GM20431 (cell line): ENCODE measurements at regions not wholly inside any gene's neighbourhood (a gene's known extent, or its start where the extent isn't known, plus 50 kb on each side); places are given as distances from the start of the nearest gene placed in this dataset.
"Not testable (repeated sequence)": the region's sequence is repeated elsewhere in the genome, so short reads cannot be mapped to it uniquely, and the experiment has no call there.

Experiments used
- in situ Hi-C: fragments of 300-500 bp; cut with MseI, MboI; formaldehyde crosslinking; loops from one replicate; pipeline ENCODE4 v1.15.0; 2020; ENCODE audit warnings: low sequenced_read_pairs; ENCODE audit not compliant: unreplicated experiment

DNA sequence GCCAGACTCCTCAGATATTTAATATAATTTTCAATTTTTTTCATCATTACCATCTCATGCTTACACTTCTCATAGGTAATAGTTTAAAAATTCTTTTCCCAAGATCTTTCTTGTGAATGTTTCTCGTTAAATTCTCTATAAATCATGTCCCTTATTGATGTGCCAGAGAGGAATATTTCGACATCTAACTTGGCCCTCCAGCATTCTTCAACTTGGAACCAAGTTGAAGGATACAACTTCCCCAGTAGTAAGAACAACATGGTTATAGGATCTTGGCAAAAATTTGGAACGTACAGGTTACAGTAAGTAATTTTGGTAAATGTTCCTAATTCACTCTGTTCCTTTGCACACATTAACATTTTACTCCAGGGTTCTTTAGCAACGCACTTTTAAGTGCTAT, 731.8 kb downstream of the CDH11 start:
- in situ Hi-C loops: no loop called here

DNA sequence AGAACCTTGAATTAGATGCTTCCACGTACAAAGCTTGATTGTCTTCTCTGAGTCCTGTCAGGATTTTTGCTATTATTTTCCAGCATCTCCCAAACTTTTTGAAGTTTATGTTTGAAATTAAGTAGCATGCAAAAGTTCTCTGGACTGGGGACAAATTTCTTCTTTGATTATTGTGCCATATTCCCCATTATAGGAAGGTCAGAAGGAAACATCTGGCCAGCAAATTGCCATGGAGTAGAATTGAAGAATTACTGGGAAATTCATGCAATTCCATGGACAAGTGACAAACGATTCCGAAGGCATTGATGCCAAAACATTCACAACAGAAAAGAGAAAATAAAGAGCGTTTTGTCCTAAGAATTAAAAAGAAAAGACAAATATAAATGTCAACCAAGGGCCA, 737.2 kb downstream of the CDH11 start:
- in situ Hi-C loops: no loop called here

DNA sequence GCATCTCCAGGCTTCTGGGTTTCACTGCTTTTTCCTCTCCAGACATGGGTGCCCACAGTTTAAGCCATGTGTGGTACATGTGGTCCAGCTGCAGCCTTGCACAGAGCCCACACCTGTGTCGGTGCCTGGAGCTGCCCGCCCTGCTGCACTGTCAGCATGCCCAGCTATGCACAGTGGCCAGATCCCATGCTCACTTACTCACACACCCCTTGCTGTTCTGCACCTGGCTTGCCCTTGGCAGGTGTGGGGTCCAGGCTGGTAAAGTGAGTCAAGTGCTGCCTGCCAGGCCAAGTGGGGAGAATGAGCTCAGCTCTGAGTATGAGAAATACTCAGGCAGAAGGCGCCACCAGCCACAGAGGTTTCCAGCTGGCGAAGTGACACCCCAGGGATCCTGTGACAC, 739.9 kb downstream of the CDH11 start:
- in situ Hi-C loops: no loop called here

DNA sequence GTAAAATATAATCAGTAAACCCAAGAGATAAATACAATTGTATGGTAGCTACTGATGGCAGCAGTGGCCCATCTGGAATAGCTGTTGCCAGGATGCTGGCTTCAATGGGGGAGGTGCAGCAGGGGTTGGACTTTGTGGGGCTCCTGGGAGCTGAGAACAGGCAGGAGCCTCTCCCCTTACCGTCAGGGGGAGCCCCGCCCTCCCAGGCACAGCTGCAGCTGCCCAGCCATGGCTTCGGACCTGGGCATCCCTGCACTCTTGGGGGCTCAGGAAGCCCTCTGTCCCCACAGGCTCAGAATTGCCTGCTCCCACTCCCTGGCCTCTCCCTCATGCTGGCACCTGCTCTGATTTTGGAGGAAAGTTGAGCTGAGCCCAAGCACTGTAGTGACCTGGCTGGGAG, 741.1 kb downstream of the CDH11 start:
- in situ Hi-C loops: no loop called here

DNA sequence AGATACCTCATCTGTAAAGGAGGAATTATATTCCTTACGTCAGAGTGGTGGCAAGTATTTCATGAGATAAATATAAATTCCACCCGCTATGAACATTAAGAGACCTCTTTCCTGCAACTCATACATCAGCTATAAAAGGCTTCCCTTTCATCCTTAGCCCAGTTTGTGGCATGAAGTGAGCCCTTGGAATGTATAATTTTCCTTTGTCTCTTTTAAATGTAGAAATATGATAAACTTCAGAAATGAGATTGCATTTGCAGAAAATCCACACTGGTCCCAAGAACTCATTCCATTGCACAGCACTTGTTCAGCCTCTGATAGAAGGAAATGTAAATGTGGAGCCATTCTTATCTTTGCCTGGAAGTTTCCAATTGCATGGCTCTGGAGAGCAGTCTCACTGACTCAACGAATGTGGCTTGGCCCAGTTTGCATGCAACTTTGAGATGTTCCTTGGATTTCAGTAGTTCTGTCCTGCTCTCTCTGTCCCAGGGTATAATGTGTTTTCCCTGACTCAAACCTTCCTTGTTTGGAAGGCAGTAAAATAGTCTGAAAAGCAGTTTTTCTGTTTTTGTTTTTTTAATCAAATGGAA, 746.4 kb downstream of the CDH11 start:
- in situ Hi-C loops: no loop called here

DNA sequence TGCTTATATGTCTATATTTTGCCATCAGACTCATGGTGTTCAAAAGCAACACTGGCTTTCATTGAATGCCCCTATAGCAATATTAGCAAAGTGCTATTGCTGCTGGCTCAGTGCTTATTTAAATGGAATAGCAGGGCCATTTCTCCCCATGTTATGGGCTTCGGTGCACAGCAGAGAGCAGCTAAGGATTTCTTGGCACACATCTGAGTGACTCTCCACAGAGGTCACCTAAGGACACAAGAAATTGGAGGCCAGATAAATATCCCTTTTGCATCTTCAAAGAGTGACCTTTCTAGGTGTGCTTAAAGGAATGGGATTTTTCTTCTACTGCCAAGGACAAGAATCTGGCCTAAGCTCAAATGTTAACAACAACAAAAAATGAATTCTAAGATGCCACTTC, 751.8 kb downstream of the CDH11 start:
- in situ Hi-C loops: no loop called here

DNA sequence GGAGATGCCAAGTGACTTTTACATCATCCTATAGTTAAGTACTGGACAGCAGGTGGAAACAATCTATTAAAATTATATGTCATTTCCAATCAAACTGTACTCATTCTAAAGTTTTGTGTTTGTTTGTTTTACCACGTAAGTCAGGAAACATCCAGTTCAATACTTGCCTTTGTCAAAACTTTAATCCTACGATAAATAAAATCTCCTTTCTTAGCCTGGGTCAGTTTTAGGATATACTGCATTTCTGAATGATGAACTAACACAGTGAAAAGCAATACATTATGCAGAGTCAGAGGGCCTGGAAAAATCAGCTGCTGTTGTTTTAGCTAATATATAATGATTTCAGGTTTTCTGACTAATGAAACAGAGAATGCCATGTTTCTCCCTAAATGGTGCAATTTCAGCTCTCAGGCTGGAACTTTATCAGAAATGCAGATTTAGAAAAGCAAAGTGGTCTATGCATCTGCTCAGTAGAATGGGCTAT, 756.4 kb downstream of the CDH11 start:
- in situ Hi-C loops: no loop called here

DNA sequence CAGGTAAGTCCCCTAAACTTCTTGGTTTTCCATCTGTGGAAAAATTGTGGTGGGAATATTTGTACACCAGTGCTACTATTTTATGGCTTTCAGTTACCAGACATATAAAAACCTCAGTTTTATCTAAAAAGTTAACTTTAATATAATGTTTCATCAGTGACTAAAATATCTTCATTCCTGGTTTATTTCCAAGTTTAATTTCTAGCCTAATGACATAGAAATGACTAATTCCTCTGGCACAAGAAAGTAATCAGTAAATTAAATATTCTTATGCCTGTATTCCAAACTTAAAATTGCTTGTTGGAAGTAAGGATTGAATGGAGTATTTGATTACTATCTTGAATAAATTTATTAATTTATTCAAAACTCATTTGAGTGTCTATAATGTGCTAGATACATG, 757.0 kb downstream of the CDH11 start:
- in situ Hi-C loops: no loop called here

DNA sequence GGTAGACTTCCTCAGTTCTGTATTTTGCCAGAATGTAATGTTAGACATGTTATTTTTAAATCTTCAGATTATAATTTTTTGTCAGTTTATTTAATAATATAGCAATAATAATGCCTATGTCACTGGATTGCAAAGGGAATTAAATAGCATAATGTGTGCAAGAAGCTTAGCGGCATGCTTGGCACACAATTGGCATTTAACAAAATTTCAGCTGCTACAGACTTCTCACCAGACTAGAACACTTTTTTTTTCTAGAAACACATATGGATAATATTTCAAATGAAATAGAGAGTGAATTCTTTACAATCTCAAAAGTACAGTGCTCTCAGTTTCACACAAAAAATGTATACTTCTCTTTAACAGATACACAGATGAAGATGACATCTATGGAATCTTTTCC, 757.4 kb downstream of the CDH11 start:
- in situ Hi-C loops: no loop called here

DNA sequence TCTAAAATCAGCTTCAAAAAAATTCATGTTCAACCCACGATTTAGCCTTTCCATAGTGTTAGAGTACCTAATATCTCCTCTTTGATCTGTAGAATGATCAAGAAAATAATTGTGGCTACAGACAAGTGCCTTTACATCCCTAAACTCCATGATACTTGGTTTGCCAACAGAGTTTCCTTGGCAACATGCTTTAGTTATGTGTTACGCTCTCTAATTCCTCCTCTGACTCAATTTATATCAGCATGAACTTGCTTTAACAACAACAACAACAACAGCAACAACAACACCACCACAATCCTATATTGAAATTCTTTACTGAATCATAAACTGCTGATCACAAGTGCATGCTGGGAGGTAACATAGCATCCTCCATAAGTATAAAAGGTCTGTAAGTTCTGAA, 757.8 kb downstream of the CDH11 start:
- in situ Hi-C loops: no loop called here

DNA sequence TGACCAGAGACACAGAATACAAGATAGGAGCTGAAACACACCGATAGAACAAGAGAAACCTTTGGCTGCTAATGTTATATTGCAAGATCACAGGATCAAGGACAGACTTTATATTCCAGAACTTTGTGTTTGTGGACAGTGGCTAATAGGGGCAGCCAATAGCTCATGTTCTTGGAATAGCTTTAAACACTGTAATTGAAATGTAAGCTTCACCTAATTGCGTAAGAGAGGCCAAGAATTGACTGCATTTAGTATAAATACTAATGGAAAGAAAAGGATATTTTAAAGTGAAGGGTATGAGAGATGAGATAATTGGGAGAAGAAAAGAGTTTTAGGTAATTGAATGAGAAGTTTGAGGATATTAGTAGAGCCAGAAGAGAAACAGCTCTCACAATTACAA, 758.8 kb downstream of the CDH11 start:
- in situ Hi-C loops: no loop called here

DNA sequence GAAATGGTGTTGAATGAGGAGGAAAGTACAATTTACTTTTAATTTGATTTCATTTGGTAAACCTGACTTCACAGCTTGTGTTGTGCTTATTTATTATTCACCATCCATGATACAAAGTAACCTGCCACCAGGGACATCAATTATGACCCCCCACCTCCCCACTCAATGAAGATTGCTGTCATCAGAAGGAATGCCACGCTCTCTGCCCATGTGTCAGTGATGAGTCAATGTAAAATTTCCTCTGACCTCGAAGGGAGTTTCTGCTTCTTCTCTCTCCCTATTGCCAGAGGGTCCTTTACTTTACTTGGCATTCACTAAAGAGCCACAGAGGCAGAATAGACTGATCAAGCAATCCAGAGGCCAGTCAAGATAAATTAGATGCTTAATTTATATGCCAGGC, 759.7 kb downstream of the CDH11 start:
- in situ Hi-C loops: no loop called here

DNA sequence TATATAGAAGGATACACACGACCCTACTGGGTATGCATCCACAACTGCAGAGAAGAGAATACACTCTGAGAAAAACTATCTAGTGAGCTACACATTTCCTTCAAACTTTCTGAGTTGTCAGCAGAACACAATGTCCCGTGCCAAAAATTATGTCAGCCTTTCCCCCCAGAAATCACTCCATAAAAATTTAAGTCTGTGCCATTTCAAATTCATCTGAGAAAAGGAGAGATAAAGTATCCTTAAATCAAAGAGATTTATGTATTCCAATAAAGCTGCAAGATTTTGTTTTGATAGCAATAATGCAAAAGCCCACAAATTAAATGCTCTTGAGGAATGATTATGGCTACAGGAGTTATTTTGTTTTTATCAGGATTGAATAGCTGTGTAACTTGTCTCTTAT, 760.1 kb downstream of the CDH11 start:
- in situ Hi-C loops: no loop called here

DNA sequence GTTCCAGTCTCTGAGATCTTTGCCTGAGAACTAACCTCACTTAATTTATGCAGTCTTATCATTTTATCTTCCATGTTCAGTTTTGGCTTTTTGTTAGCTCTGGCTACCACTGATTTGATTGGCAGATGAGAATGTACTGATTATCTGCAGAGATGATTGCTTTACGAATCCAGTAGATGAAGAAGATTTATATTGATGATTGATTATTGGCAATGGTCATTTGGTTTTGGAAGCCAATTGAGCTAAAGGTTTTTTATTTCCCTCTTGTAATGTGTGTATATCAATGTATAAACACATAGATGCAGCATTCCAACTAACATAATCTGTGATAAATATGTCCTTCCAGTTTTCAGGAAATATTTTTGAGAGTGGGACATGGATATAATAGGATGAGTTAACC, 763.6 kb downstream of the CDH11 start:
- in situ Hi-C loops: no loop called here

DNA sequence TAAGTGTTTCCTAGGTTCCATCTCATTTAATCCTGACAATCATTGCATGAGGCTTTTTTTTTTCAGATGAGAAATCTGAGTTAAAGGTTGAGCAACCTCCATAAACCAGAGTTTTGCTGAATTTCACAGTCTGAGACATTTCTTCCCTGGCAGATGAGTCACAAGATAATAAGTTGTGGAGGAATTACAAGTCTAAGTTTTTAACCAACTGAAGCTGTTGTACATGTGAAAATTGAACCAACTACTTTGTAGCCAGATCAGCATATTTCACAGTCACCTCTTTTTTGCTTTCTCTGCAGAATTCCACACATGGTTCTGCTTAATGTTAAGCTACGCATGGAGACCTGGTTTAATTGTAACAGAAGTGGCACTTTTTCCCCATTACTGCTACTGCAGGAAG, 765.6 kb downstream of the CDH11 start:
- in situ Hi-C loops: no loop called here

DNA sequence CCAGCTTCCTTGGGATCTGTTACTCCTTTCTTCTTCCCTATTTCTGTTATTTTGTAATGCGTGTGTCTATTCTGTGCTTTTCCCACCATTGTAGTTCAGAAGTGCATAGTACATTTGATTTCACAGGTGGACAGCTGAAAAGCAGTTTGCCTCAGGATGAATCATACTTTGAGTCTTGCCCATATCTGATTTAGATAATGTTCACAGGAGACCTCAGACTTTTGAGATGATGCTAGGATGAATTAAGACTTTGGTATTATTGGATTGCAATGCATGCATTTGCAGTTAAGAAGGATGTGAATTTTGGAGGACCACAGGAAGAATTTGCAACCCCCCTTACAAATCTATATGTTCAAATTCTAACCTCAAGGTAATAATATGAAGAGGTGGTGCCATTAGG, 769.6 kb downstream of the CDH11 start:
- in situ Hi-C loops: no loop called here

DNA sequence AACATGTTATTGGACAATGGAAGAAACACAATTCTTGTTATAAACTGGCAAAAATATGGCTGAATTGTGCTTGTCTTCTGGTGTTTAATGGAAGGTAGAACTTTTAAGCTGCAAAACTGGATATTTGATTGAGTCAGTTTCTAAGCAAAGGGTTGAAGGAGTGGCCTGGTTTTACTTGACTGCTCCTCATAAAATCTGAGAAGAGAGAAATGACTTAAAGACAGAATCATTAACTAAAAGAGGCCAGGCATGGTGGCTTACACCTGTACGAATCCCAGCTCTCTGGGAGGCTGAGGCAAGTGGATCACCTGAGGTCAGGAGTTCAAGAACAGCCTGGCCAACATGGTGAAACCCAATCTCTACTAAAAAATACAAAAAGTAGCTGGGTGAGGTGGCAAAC, 770.7 kb downstream of the CDH11 start:
- in situ Hi-C loops: no loop called here

DNA sequence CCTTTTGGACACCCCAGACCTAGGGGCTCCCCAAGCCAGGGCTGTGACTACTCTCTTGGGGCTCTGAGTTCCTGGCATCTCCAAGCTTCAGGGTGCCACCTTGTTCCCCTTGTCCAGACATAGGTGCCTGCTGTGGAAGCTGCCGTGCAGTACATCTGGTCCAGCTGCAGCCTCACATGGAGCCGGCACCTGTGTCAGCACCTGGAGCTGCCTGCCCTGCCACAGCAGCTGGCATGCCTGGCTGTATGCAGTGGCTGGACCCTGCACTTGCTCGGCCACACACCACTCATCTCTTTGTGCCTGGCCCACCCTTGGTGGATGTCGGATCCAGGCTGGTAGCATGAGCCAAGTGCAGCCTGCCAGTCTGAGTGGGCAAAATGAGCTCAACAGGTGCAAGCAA, 775.8 kb downstream of the CDH11 start:
- in situ Hi-C loops: no loop called here

DNA sequence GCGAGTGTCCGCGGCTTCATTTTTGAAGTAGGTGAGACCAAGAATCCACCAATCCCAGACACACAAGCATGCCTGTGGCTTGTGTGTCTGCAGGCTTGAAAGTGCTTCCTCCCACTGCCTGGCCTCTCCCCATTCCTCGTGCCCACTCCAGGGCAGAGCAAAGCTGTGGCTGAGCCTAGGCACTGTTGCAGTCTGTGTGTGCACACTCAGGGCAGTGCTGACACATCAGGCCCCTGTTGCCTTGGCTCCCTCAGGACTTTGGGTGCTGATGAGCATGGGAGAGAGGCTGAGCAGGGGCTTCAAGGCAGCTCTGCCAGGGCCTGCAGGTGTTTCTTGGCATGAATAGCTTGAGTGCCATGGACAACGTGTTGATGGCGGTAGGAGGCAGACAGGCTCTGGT, 776.7 kb downstream of the CDH11 start:
- in situ Hi-C loops: no loop called here

DNA sequence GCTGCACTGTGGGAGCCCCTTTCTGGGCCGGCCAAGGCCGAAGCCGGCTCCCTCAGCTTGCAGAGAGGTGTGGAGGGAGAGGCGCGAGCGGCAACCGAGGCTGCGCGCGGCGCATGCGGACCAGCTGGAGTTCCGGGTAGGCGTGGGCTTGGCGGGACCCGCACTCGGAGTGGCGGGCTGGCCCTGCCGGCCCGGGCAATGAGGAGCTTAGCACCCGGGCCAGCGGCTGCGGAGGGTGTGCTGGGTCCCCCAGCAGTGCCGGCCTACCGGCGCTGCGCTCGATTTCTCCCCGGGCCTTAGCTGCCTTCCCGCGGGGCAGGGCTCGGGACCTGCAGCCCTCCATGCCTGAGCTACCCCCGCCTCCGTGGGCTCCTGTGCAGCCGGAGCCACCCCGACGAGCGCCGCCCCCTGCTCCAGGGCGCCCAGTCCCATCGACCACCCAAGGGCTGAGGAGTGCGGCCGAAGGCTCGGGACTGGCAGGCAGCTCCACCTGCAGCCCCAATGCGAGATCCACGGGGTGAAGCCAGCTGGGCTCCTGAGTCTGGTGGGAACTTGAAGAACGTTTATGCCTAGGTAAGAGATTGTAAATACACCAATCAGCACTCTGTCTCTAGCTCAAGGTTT, 777.9 kb downstream of the CDH11 start:
- in situ Hi-C loops: not testable (repeated sequence)

DNA sequence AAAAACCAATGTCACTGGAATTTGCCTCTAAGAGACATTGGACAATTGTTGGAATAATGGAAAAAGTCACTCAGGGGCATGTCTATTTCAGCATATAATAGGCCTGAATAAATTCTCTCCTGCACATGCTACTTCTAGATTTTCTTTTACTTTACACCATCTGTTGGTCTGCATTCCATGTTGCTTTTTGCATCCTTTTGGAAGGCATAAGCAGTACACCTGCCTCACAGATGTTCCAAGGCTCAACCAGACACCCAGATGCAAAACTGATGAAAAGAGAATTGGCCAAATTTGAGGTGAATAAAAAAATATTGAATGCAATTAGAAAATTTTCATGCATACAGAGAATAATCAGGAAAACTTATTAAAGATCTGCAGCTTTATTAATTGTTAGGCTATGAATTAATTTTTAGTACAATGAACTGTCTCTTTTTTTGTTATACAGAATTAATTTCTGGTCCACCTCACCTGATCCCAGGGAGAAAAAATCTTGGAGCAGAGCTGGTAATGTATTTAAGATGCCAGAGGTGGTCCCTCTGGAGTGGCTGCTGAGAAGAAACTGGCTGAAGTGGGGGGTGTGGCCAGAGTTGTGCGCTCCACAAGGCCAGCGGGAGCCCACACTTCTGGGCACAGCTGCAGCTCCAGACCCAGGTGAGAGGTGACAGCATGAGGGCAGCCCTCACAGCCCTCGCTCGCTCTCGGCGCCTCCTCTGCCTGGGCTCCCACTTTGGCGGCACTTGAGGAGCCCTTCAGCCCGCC, 778.6 kb downstream of the CDH11 start:
- in situ Hi-C loops: no loop called here

DNA sequence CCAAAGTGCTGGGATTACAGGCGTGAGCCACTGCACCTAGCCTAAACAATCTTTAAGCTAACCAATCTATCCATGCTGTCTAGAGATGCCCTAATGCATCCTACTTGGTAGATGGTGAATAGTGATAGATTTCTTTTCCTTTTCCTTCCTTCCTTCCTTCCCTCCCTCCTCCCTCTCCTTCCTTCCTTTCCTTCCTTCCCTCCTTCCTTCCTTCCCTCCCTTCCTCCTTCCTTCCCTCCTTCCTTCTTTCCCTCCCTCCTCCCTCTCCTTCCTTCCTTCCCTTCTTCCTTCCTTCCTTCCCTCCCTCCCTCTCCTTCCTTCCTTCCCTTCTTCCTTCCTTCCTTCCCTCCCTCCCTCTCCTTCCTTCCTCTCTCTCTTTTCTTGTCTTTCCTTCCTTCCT, 780.5 kb downstream of the CDH11 start:
- in situ Hi-C loops: not testable (repeated sequence)
